ENCODE measurements at regions not wholly inside any gene's neighbourhood (a gene's known extent, or its start where the extent isn't known, plus 50 kb on each side); places are given as distances from the start of the nearest gene placed in this dataset.

- Histone ChIP-seq H3K27ac (no peak overlapping the region), H3K9me3 (no peaks in the 10 kb centered on the region), H3K27me3 (no peaks in the 10 kb centered on the region), H3K4me1 (no peaks in the 10 kb centered on the region), H3K36me3 (no peaks in the 10 kb centered on the region), H3K4me3 (no peak overlapping the region)
- WGBS, 2 donors: 73 to 89% methylated on average over 4 to 5 of the region's 5 CpGs
- TF ChIP-seq CTCF (IDR thresholded peaks at IDR 0.05) (no peak), POLR2A (IDR thresholded peaks at IDR 0.05) (no peak)
- DNase-seq: no peak
- intact Hi-C loops (cut with DNase I): no loop called here
Observed at GRCh38 chrX:44723426-44723825, 120.4 kb upstream of the DUSP21 start.

GRCh38 chrX:44708470-44708869 is 135.4 kb upstream of the DUSP21 start:
- no peak for TF ChIP-seq POLR2A (IDR thresholded peaks at IDR 0.05)
- TF ChIP-seq CTCF (IDR thresholded peaks at IDR 0.05): no peak
- Histone ChIP-seq H3K9me3 (no peaks in the 10 kb centered on the region), H3K4me1 (no peaks in the 10 kb centered on the region), H3K4me3 (no peak overlapping the region), H3K27ac (no peak overlapping the region), H3K27me3 (no peaks in the 10 kb centered on the region), H3K36me3 (no peaks in the 10 kb centered on the region)
- 70 to 71% methylated on average over 4 to 5 of the region's 5 CpGs for WGBS, 2 donors
- intact Hi-C loops (cut with DNase I): no loop called here
- no peak for DNase-seq

- 57 to 60% methylated on average over 3 to 8 of the region's 8 CpGs for WGBS, 2 donors
- no peak for TF ChIP-seq POLR2A (IDR thresholded peaks at IDR 0.05)
- TF ChIP-seq CTCF (IDR thresholded peaks at IDR 0.05): no peak
- Histone ChIP-seq H3K36me3 (no peaks in the 10 kb centered on the region), H3K27me3 (no peaks in the 10 kb centered on the region), H3K4me1 (no peaks in the 10 kb centered on the region), H3K4me3 (no peak overlapping the region), H3K9me3 (no peaks in the 10 kb centered on the region), H3K27ac (no peak overlapping the region)
- DNase-seq: no peak
- intact Hi-C loops (cut with DNase I): no loop called here
Observed at GRCh38 chrX:44705817-44706551, 137.8 kb upstream of the DUSP21 start.

GRCh38 chrX:44698357-44698756 is 145.5 kb upstream of the DUSP21 start:
- Histone ChIP-seq H3K27ac (no peak overlapping the region), H3K4me1 (no peaks in the 10 kb centered on the region), H3K27me3 (no peaks in the 10 kb centered on the region), H3K36me3 (no peaks in the 10 kb centered on the region), H3K9me3 (no peaks in the 10 kb centered on the region), H3K4me3 (no peak overlapping the region)
- intact Hi-C loops (cut with DNase I): no loop called here
- TF ChIP-seq POLR2A (IDR thresholded peaks at IDR 0.05) (no peak), CTCF (IDR thresholded peaks at IDR 0.05) (no peak)
- WGBS, 2 donors: 73% methylated on average over 3 of the region's 3 CpGs; no CpG with 5 or more reads in 1 of the 2 donors
- DNase-seq: no peak

GRCh38 chrX:44693255-44693654 is 150.6 kb upstream of the DUSP21 start:
- H3K36me3 ChIP-seq: no peaks in the 10 kb centered on the region
- intact Hi-C loops (cut with DNase I): no loop called here
- 73 to 85% methylated on average over 3 of the region's 3 CpGs for WGBS, 2 donors
- no peak overlapping the region for H3K4me3 ChIP-seq
- H3K4me1 ChIP-seq: no peaks in the 10 kb centered on the region
- TF ChIP-seq POLR2A (IDR thresholded peaks at IDR 0.05) (no peak), CTCF (IDR thresholded peaks at IDR 0.05) (no peak)
- H3K27ac ChIP-seq: no peak overlapping the region
- no peaks in the 10 kb centered on the region for H3K9me3 ChIP-seq
- no peak for DNase-seq
- no peaks in the 10 kb centered on the region for H3K27me3 ChIP-seq
